Mucosa of stomach (tissue), 1 donor: ENCODE measurements at regions not wholly inside any gene's neighbourhood (a gene's known extent, or its start where the extent isn't known, plus 50 kb on each side); places are given as distances from the start of the nearest gene placed in this dataset.
"Not testable (repeated sequence)": the region's sequence is repeated elsewhere in the genome, so short reads cannot be mapped to it uniquely, and the experiment has no call there.

Experiments used
- H3K27me3 ChIP-seq: one replicate; pipeline ENCODE4 v1.7.0; 2013; ENCODE audit warnings: mild to moderate bottlenecking, low read length; ENCODE audit not compliant: control insufficient read depth, insufficient read depth
- H3K36me3 ChIP-seq: one replicate; pipeline ENCODE4 v1.7.0; 2013; ENCODE audit warnings: low read length; ENCODE audit not compliant: control insufficient read depth, insufficient read depth
- H3K4me1 ChIP-seq: one replicate; pipeline ENCODE4 v1.7.0; 2013; ENCODE audit warnings: mild to moderate bottlenecking, low read length; ENCODE audit not compliant: control insufficient read depth, insufficient read depth
- H3K4me3 ChIP-seq: one replicate; pipeline ENCODE4 v1.7.0; 2013; ENCODE audit warnings: low read length
- H3K9ac ChIP-seq: one replicate; pipeline ENCODE4 v1.7.0; 2013; ENCODE audit warnings: mild to moderate bottlenecking, low read length, moderate library complexity
- H3K9me3 ChIP-seq: one replicate; pipeline ENCODE4 v1.7.0; 2013; ENCODE audit warnings: mild to moderate bottlenecking, low read length, moderate library complexity; ENCODE audit not compliant: control insufficient read depth
- donor health status: Pancreatic carcinoma.

DNA sequence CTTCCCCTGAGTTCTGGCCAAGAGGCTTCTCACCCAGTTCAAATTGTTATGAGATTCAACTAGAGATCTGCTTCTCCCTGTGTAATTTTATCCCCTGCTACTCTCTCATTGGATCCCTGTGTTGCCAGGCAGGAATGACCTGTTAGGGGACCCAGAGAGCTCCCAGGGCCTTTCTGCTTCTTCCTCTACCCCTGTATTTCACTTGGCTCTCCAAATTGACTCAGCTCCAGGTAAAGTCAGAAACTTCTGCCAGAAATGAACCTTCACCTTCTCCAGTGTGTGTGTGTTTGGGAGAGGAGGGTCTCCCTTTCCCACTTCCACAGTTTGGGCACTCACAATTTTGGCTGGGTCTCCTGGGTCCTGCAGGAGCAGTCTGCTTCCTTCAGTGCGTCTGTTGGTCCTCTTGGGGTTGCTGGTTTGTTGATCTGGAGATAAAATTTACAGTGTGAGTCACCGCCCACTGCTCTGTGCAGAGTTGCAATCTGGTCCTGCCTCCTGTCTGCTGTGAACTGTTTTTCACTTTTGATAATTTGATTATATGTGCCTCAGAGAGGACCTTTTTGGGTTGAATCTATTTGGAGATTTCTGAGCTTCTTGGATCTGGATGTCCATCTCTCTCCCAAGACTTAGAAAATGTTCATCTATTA is 112.4 kb upstream of the EDA2R start:
- H3K9ac ChIP-seq = no peak overlapping the region
- no peaks in the 10 kb centered on the region for H3K4me1 ChIP-seq
- H3K36me3 ChIP-seq = no peaks in the 10 kb centered on the region
- no peaks in the 10 kb centered on the region for H3K9me3 ChIP-seq
- H3K27me3 ChIP-seq = no peaks in the 10 kb centered on the region
- no peak overlapping the region for H3K4me3 ChIP-seq

GRCh38 chrX:66744519-66744918 is 105.6 kb upstream of the EDA2R start:
- H3K9me3 ChIP-seq, H3K27me3 ChIP-seq, H3K36me3 ChIP-seq, H3K4me1 ChIP-seq, H3K9ac ChIP-seq, H3K4me3 ChIP-seq: not testable (repeated sequence)

DNA sequence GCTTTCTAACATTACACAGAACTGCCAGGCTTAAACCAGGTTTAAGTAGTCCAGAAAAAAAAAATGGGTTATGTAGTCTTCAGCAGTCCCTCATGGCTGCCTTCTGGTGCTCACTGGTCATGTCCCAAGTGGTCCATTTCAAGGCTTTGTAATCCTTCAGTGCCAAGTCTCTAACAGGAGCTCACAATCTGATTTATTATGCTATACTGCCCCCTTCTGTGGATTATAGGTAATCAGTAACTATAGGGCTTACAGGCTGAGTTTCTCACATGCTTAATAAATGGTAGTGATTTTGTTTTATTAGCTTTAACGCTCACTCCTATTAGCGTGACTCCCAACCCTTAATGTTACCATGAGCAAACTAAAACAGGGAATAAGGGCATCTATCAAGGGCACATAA is 92.5 kb upstream of the EDA2R start:
- no peak overlapping the region for H3K9ac ChIP-seq

DNA sequence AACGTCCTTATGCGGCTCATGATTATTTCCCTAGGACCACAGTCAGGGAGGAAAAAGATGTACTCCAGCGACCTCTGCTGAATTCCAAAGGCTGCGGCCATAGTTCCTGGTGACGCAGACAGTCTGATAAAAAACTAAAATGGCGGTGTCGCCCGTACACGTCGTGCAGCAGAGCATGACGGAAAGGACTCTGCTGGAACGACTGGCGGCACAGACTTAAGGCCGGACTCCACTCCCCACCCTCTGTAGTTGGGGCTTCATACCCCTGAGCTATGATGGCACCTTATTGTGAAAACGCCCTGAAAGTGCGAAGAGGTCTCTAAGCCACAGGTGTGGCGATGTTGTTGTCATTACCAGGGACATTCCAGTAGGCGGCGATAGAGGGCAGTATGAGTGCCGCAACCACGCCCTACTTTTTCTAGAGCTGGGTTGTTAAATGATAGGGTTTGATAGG is 90.0 kb upstream of the EDA2R start:
- Histone ChIP-seq H3K27me3 (no peaks in the 10 kb centered on the region), H3K9ac (no peak overlapping the region), H3K9me3 (no peaks in the 10 kb centered on the region), H3K4me3 (peak overlapping the region; percentile 31), H3K4me1 (no peaks in the 10 kb centered on the region), H3K36me3 (no peaks in the 10 kb centered on the region)

More for the DNA sequence above, 92.5 kb upstream of the EDA2R start:
- H3K4me3 ChIP-seq = no peak overlapping the region
- no peaks in the 10 kb centered on the region for H3K9me3 ChIP-seq
- no peaks in the 10 kb centered on the region for H3K27me3 ChIP-seq
- H3K36me3 ChIP-seq = no peaks in the 10 kb centered on the region
- no peaks in the 10 kb centered on the region for H3K4me1 ChIP-seq

GRCh38 chrX:66717926-66718325 is 79.0 kb upstream of the EDA2R start:
- Histone ChIP-seq H3K9ac (no peak overlapping the region), H3K4me3 (no peak overlapping the region), H3K4me1 (no peaks in the 10 kb centered on the region), H3K36me3 (no peaks in the 10 kb centered on the region), H3K27me3 (no peaks in the 10 kb centered on the region), H3K9me3 (no peaks in the 10 kb centered on the region)

DNA sequence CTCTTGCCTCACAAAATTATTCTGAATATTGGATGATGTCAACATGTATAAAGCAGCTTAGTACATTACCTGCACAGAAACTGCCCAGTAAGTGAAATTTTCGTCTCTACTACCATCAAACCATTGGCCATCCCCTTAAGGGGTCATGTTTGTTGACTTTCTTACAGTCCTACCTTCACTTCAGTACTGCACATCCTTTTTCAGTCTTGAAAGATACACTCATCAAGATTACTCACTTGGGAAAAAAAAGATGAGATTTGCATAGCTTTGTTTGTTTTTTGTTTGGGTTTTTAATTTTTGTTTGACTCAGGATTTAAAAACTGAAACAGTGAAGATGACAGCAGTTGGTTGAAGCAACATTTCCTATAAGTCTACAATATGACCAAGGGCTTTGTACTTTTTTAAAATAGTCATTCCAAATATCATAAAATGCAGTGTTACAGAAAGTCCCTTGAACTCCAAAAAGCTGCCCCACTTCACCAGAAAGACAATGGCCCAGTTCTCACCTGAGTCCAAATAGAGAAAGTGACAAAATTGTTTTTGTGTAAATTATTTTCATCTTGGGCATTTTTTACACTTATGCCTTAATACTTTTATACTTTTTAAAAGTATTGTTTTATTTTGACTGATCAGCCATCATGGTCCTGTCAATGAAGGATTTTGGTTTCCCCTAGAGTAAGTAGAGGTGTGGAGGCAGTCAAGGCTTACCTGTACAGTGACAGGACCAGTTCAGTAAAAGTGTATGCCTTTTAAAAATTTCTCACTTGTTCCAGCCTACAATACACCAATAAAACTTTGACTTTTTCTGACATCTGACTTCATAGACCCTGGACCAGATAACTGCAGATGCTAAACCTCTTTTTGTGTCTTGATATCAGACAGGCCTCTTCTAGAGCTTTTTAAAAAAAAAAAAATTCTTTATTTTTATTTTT is 59.7 kb upstream of the EDA2R start:
- no peaks in the 10 kb centered on the region for H3K27me3 ChIP-seq
- no peak overlapping the region for H3K4me3 ChIP-seq
- H3K9ac ChIP-seq = no peak overlapping the region
- no peaks in the 10 kb centered on the region for H3K9me3 ChIP-seq
- no peaks in the 10 kb centered on the region for H3K36me3 ChIP-seq
- H3K4me1 ChIP-seq = no peaks in the 10 kb centered on the region

DNA sequence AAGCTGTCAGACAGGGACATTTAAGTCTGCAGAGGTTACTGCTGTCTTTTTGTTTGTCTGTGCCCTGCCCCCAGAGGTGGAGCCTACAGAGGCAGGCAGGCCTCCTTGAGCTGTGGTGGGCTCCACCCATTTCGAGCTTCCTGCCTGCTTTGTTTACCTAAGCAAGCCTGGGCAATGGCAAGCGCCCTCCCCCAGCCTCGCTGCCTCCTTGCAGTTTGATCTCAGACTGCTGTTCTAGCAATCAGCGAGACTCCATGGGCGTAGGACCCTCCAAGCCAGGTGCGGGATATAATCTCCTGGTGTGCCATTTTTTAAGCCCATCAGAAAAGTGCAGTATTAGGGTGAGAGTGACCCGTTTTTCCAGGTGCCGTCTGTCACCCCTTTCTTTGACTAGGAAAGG is 53.6 kb upstream of the EDA2R start:
- H3K9ac ChIP-seq, H3K4me3 ChIP-seq, H3K4me1 ChIP-seq, H3K27me3 ChIP-seq, H3K9me3 ChIP-seq, H3K36me3 ChIP-seq: not testable (repeated sequence)
